Caco-2 (cell line): ENCODE measurements at regions not wholly inside any gene's neighbourhood (a gene's known extent, or its start where the extent isn't known, plus 50 kb on each side); places are given as distances from the start of the nearest gene placed in this dataset.
A peak's percentile ranks its signal among the peaks of the same experiment; 100 is the strongest.

ENCODE experiments used
- BruUV-seq: library from RNA; stranded (reverse); fragments of 400-500 nt; replicated peaks from 2 replicates; lab custom pipeline; 2021; lab: Mats Ljungman, UMichigan
- CTCF ChIA-PET: fragments of 300-600 bp; sonication (Branson Sonifier 250); formaldehyde crosslinking; loops from one replicate; lab custom pipeline; 2022; ENCODE audit warnings: antibody characterized with exemption; lab: Charles Lee
- POLR2A ChIA-PET: fragments of 300-600 bp; sonication (Branson Sonifier 250); formaldehyde crosslinking; loops from one replicate; lab custom pipeline; 2022; ENCODE audit warnings: antibody characterized with exemption; lab: Charles Lee
- DNase-seq, 2 experiments: peaks; one replicate each; pipeline versions ENCODE4 v3.0.0 to v3.0.0-alpha.2; 2020 to 2022
- H3K27me3 ChIP-seq: replicated peaks from 2 replicates; pipeline ENCODE4 v1.6.0; 2011; ENCODE audit warnings: low read length; ENCODE audit not compliant: control insufficient read depth, insufficient read depth
- H3K36me3 ChIP-seq: 2 replicates; pipeline ENCODE4 v1.5.1; 2011; ENCODE audit warnings: low read length; ENCODE audit not compliant: control insufficient read depth, insufficient read depth
- H3K4me1 ChIP-seq: fragments of 250-450 bp; sonication (Bioruptor Pico); 2 replicates; pipeline ENCODE4 v1.5.1; 2020; ENCODE audit warnings: mild to moderate bottlenecking
- H3K4me3 ChIP-seq: 2 replicates; pipeline ENCODE4 v1.5.1; 2011; ENCODE audit warnings: low read depth, mild to moderate bottlenecking, control low read depth, low read length
- H3K9me3 ChIP-seq: fragments of 250-450 bp; sonication (Bioruptor Pico); 2 replicates; pipeline ENCODE4 v1.5.1; 2020; ENCODE audit warnings: mild to moderate bottlenecking, moderate library complexity
- H3K27ac Mint-ChIP-seq: one replicate; pipeline ENCODE4 v1.8.0; 2022; ENCODE audit warnings: mixed read lengths; ENCODE audit not compliant: unreplicated experiment
- H3K27me3 Mint-ChIP-seq: one replicate; pipeline ENCODE4 v1.8.0; 2022; ENCODE audit warnings: mixed read lengths; ENCODE audit not compliant: insufficient read depth, unreplicated experiment
- H3K36me3 Mint-ChIP-seq: one replicate; pipeline ENCODE4 v1.8.0; 2022; ENCODE audit warnings: mild to moderate bottlenecking, mixed read lengths; ENCODE audit not compliant: insufficient read depth, unreplicated experiment
- H3K4me1 Mint-ChIP-seq: one replicate; pipeline ENCODE4 v1.8.0; 2022; ENCODE audit warnings: low read depth, mixed read lengths; ENCODE audit not compliant: unreplicated experiment
- H3K4me3 Mint-ChIP-seq: one replicate; pipeline ENCODE4 v1.8.0; 2022; ENCODE audit warnings: mild to moderate bottlenecking, moderate library complexity, mixed read lengths; ENCODE audit not compliant: unreplicated experiment
- H3K9me3 Mint-ChIP-seq: one replicate; pipeline ENCODE4 v1.8.0; 2022; ENCODE audit warnings: mixed read lengths; ENCODE audit not compliant: unreplicated experiment
- CTCF ChIP-seq, 2 experiments: fragments of 200-600 bp in 1 of 2; IDR thresholded peaks; 1 replicate in 1 of 2; 2 replicates in 1 of 2; pipeline versions ENCODE4 v1.5.1 to v1.8.0; 2011 to 2022; ENCODE audit warnings: antibody characterized with exemption in 1 of 2, control low read depth in 1 of 2, inconsistent platforms in 1 of 2, low read depth in 1 of 2, low read length in 1 of 2, mild to moderate bottlenecking in 1 of 2, moderate library complexity in 1 of 2; ENCODE audit not compliant: insufficient read depth in 1 of 2, severe bottlenecking in 1 of 2, unreplicated experiment in 1 of 2
- intact Hi-C: fragments of 100-400 bp; cut with micrococcal nuclease; formaldehyde crosslinking; loops from one replicate; pipeline ENCODE4 v1.10.0; 2022; ENCODE audit not compliant: unreplicated experiment

GRCh38 chr4:3871881-3872833 is 106.0 kb downstream of the ADRA2C start:
- Histone ChIP-seq H3K9me3 (no peaks in the 10 kb centered on the region), H3K36me3 (no peaks in the 10 kb centered on the region), H3K4me1 (no peaks in the 10 kb centered on the region), H3K4me3 (no peak overlapping the region), H3K27me3 (no peaks in the 10 kb centered on the region; the same call in none of the 2 replicates)
- Mint-ChIP-seq H3K4me1 (peaks cover 6% of the 10 kb centered on the region), H3K36me3 (no peaks in the 10 kb centered on the region), H3K27ac (no peak overlapping the region), H3K27me3 (peaks cover 13% of the 10 kb centered on the region), H3K9me3 (peaks cover 1% of the 10 kb centered on the region), H3K4me3 (no peak overlapping the region)
- POLR2A ChIA-PET = no interaction called here
- no peak for TF ChIP-seq CTCF (IDR thresholded peaks at IDR 0.05; ENCODE audit: insufficient read depth in 1 of 2, low read depth in 1 of 2, low read length in 1 of 2, severe bottlenecking in 1 of 2, unreplicated experiment in 1 of 2)
- BruUV-seq = no TSS peak
- intact Hi-C loops = no loop called here
- DNase-seq = no peak
- CTCF ChIA-PET = no interaction called here

GRCh38 chr4:3872834-3873313 is 106.7 kb downstream of the ADRA2C start:
- Mint-ChIP-seq H3K27ac (no peak overlapping the region), H3K9me3 (peaks cover 8% of the 10 kb centered on the region), H3K4me3 (no peak overlapping the region), H3K36me3 (no peaks in the 10 kb centered on the region), H3K27me3 (peaks cover 13% of the 10 kb centered on the region), H3K4me1 (peaks cover 6% of the 10 kb centered on the region)
- TF ChIP-seq CTCF (IDR thresholded peaks at IDR 0.05; ENCODE audit: insufficient read depth in 1 of 2, low read depth in 1 of 2, low read length in 1 of 2, severe bottlenecking in 1 of 2, unreplicated experiment in 1 of 2) = no peak
- Histone ChIP-seq H3K4me1 (no peaks in the 10 kb centered on the region), H3K4me3 (no peak overlapping the region), H3K9me3 (peaks cover 4% of the 10 kb centered on the region), H3K27me3 (no peaks in the 10 kb centered on the region; the same call in none of the 2 replicates), H3K36me3 (no peaks in the 10 kb centered on the region)
- no peak for DNase-seq
- ChIA-PET POLR2A (no interaction called here), CTCF (no interaction called here)
- intact Hi-C loops = no loop called here
- BruUV-seq = no TSS peak

GRCh38 chr4:3873408-3874027 is 107.3 kb downstream of the ADRA2C start:
- DNase-seq = peak in 1 of 2 experiments; percentile 30
- BruUV-seq = no TSS peak
- H3K4me3 ChIP-seq = no peak overlapping the region
- H3K27me3 ChIP-seq = no peaks in the 10 kb centered on the region; the same call in none of the 2 replicates
- H3K27ac Mint-ChIP-seq = no peak overlapping the region
- ChIA-PET POLR2A (no interaction called here), CTCF (no interaction called here)
- no peaks in the 10 kb centered on the region for H3K4me1 ChIP-seq
- TF ChIP-seq CTCF (IDR thresholded peaks at IDR 0.05; ENCODE audit: insufficient read depth in 1 of 2, low read depth in 1 of 2, low read length in 1 of 2, severe bottlenecking in 1 of 2, unreplicated experiment in 1 of 2) = no peak
- intact Hi-C loops = no loop called here
- no peak overlapping the region for H3K4me3 Mint-ChIP-seq
- H3K9me3 ChIP-seq = peaks cover 5% of the 10 kb centered on the region
- peaks cover 6% of the 10 kb centered on the region for H3K4me1 Mint-ChIP-seq
- peaks cover 15% of the 10 kb centered on the region for H3K9me3 Mint-ChIP-seq
- H3K36me3 Mint-ChIP-seq = no peaks in the 10 kb centered on the region
- peaks cover 18% of the 10 kb centered on the region for H3K27me3 Mint-ChIP-seq
- no peaks in the 10 kb centered on the region for H3K36me3 ChIP-seq
